ENCODE measurements at regions not wholly inside any gene's neighbourhood (a gene's known extent, or its start where the extent isn't known, plus 50 kb on each side); places are given as distances from the start of the nearest gene placed in this dataset.

DNA sequence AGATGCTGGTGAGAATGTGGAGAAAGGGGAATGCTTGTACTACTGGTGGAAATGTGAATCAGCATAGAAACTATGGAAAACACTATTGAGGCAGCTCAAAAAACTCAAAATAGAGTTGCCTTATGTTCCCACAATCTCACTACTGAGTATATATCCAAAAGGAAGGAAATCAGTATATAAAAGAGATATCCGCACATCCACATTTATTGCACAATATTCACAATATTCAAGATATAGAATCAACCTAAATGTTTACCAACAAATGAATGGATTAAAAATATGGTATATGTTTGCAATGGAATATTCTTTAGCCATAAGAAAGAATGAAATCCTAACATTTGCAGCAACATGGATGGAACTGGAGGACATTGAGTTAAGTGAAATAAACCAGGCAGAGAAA, 686.8 kb downstream of the OTOL1 start:
- TF ChIP-seq CTCF (IDR thresholded peaks at IDR 0.05) (no peak), POLR2A (IDR thresholded peaks at IDR 0.05) (no peak)
